NCI-H69 (cell line): ENCODE measurements at regions not wholly inside any gene's neighbourhood (a gene's known extent, or its start where the extent isn't known, plus 50 kb on each side); places are given as distances from the start of the nearest gene placed in this dataset.

Source experiments
- DNase-seq: peaks from one replicate; lab custom pipeline; 2025; lab: John Stamatoyannopoulos, UW

DNA sequence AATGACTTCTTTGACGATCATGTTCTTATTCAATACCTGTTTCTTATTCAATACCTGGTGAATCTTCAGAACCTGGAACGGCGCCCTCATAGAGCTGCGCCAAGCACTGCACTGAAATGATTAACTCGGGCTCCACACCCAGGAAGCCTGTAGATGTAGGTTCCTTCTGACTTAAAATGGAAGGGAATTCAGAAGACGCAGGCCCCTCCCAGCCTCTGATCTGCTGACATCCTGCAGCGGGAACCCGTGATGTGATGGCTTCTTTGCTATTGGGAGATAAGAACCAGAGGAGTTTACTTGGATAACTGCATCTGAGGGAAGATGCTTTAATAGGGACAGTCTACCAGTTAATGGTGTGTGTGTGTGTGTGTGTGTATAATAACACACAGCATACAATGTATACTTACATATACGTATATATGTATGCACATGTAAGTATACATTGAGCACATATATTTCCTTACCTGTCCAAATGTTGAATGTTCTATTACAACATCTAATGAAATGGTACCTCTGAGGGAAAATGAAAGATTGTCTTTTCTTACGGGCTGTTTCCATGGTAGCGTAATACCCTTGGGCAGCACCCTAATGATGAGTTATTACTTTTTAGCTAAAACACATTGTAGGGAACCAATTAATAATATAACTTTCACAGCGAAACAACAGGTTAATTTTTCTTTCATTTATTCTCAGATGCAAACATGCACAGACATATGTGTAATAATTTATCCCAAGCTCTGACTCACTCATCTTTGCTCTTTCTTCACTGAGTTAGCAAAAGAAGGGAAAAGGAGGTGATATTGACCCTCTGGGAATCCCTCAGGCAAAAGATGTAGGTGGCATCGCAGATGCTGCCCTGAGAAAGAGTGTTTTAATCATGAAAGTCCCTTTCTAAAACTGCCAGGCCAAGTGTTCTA lies 379.8 kb downstream of the SIPA1L2 start:
- DNase-seq: no peak

DNA sequence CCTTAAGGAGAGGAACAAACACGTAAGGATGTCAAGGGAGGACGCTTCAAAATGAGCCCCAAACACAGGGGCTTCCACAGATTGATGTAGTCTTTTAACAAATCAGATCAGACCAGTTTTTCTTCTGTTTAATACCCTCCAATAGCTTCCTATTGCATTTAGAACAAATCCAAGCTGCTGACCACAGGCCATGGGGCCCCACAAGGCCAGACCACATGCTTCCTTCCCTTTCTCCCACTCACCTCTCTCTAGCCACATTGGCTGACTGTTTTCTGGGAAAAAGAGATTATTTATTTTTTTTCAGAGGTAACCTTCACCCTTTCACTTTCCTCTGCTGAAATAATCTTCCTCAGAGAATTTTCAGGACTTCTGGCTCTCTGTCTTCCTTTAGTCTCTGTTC lies 380.6 kb downstream of the SIPA1L2 start:
- DNase-seq: no peak

GRCh38 chr1:232248276-232248820 lies 381.6 kb downstream of the SIPA1L2 start:
- peak; percentile 55 for DNase-seq

DNA sequence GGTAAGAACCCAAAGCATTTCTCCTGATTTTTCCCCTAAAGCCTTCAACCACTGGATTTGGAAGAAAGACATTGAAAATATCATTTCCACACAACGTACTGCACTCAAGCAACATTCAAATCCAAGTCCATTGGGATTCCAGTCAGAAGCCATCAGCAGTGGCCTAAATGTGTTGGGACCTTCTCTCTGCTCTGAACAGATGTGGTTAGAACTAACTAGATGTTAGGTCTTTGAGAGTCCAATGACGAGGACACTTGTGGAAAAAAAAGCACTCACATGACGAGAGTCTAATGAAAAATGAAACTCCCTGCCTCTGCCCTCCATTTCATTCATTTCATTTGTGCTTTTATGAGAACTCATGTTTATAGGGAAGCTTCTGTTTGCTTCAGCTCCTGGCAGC lies 382.3 kb downstream of the SIPA1L2 start:
- DNase-seq: no peak

- DNase-seq: no peak
Observed at GRCh38 chr1:232244426-232244825, 385.5 kb downstream of the SIPA1L2 start.

DNA sequence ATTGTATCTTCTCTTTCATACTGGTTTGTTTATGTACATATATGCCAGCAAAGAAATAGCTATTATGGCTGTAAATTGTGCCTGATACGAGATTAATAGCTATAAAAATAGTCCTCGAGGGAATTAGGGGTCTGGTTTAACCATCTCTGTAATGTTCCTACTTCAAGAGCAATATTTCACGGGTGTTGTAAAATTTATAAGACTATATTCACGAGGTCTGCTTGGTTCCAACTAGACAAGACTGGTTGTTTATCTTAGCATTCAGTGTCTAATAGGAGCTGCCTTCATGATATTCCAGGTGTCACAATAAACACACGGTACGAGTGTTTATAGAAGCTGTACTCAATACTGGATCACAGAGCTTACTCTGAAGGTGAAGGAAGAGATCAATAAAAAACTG lies 389.9 kb downstream of the SIPA1L2 start:
- DNase-seq: no peak

DNA sequence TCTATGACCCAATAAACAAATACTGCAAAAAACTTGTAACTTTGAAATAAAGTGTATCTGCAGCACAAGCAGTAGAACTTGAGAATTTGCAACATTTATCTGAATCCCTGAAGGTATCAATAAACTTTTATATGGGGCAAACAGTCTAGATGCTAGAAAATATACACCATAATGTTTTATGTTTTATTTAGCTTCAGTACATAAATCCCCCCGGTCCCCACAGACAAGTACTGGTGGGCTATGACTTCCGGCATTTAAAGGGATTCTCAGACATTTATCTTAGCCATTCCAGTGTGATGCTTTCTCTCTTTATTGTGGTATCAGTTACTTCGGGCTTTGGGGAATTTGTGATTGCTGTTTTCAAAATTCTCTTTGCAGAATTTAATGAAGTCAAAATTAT lies 390.4 kb downstream of the SIPA1L2 start:
- no peak for DNase-seq

DNA sequence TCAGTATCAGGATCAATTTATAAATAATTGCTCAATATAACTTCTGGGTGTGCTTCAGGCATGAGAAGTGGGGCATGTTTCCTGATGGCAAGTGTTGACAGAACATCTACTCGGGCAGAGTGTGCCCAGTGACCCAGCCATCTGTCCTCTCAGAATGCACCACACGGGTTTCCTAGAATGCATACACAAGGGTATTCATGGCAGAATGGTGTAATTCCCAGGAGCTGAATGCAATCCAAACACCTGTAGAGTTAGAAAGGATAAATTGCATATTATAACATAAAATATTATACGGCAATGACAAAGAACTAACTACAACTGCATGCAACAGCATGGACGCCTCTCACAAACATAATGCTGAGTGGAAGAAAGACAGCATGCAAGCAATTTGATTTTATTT lies 391.9 kb downstream of the SIPA1L2 start:
- DNase-seq: peak; percentile 26

GRCh38 chr1:232227306-232227705 lies 402.6 kb downstream of the SIPA1L2 start:
- DNase-seq: peak; percentile 70

GRCh38 chr1:232226197-232226712 lies 403.7 kb downstream of the SIPA1L2 start:
- DNase-seq: peak; percentile 86

DNA sequence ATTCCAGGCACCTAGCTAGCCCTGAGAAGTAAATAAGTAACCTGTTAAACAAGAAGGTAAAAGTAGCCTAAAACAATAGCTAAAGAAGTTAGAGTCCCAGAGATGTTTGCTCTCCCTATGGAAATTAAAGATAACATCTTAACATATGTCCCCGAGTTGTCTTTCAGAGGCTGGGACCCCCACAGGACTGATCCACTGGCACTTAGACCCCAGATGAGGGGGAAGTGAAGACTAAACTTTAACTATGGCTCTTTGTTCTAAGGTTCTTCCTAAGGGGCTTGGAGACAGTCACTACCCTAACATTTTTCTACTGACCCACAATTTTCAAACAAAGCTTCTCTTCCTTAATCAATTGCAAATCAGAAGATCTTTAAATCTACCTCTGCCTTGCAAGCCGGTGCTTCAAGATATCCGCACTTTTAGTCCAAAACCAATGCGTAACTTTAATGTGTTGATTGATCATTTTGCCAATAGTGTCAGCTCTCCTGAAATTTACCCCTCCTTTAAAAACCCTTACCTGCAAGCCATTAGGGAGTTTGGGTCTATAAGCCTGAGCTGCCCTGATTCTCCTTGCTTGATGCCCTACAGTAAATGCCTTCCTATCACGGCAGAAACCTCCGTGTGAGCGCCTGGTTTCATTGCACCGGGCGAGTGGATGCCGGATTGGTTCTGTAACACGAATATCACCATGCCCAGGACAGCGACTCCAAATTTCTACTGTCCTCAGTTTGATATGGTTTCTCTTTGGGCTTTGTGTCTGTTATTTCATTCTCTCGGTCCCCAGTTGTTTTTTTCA lies 404.4 kb downstream of the SIPA1L2 start:
- no peak for DNase-seq

DNA sequence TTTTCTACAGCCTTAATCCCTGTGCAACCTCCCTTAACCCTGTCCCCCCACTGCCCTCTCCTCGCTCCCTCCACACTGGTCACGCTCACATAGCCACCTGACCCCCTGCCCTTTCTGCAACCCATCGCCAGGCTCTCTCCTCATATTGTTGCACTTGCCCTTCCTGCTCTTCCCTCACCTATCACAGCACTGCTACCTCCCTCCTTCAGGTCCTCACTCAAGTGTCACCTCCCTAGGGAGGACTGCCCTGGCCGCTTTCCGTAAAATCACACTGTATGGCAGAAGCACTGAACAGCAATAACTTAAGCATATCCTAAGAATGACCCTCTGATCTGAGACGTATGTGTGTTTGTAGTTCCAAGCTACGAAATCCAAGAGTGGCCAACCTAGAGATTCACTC lies 406.0 kb downstream of the SIPA1L2 start:
- DNase-seq: no peak

- DNase-seq: peak; percentile 74
Observed at GRCh38 chr1:232223183-232223708, 406.7 kb downstream of the SIPA1L2 start.

GRCh38 chr1:232222614-232223013 lies 407.3 kb downstream of the SIPA1L2 start:
- no peak for DNase-seq

GRCh38 chr1:232221802-232222499 lies 408.0 kb downstream of the SIPA1L2 start:
- DNase-seq: no peak

DNA sequence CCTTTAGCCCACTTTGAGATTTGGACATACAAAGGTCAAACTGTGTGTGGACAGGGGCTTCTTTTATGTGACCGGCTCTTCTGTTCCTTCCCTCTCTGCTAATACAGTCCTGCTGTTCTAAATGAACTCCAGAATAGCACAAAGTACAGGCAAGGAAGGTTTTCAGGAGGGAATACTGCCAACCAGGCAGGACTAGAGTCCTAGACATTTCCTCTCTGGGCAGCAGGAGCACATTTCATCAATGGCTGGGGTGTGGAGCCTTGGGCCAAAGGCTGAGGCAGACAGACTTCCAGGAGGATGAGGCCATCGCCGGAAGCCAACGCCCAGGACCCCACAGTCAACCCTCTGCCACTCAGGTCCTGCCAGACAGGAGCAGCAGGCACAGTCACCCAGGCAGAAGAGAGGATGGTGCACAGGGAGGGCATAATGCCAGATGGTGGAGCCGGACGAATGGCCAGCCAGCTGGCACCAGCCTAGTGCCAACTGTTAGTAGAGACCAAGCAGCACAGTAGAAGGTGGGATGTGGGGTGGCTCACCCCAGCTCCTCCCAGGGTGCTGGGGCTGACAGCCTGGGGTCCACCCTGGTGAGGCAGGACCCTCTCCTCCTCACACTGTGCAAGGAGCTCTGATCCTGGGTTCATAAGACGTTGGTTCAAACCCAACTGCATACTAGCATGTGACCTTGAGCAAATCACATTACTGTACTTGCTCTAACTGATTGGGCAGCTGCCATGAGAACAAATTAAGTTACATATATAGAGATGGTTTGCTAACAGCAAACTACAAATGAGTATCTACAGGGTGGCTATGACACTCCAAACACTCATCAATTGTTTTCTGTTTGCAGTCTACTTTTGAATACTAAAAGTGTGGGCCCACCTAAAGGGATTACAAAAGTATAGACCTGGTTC lies 410.7 kb downstream of the SIPA1L2 start:
- no peak for DNase-seq

- DNase-seq: no peak
Observed at GRCh38 chr1:232213928-232214327, 416.0 kb downstream of the SIPA1L2 start.

DNA sequence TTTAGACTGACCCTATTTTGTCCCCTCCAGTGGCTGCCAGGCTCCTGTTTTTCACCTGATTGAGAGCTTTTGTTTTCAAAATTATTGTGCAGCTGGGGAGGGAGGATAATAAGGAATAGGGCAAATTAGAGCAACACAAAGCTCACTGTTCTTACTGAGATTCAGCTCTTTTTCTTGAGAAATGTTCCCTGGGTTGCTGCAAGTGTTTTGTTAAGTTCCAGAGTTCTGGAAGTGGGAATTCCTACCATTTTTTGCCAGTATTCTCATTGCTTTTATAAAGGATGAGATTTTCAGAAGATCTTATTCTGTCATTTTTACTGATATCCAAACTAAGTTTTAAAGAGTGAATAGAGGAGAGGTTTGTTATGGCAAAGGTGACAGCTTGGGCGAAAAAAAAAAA lies 417.7 kb downstream of the SIPA1L2 start:
- no peak for DNase-seq

- DNase-seq: peak; percentile 46
Observed at GRCh38 chr1:232211149-232211548, 418.8 kb downstream of the SIPA1L2 start.

DNA sequence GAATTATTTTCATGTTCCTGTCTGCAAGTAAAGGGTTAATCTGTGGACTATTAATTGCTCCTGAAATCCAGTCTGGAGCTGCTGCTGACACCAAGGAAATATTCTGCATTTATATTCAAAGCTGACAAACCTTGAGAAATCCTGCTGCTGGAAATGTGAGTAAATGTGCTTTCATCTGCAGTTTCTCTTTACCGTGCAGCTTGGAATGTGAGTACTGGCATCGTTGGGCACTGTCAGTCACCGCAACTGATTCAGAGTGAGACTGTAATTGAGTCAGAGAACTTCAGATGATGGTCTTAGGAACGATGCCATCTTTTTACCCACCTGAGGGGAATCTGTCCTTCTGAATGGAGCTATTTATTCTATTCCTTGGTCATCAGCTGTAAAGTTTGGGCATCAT lies 420.6 kb downstream of the SIPA1L2 start:
- no peak for DNase-seq
